ENCODE measurements at regions not wholly inside any gene's neighbourhood (a gene's known extent, or its start where the extent isn't known, plus 50 kb on each side); places are given as distances from the start of the nearest gene placed in this dataset.
A peak's percentile ranks its signal among the peaks of the same experiment; 100 is the strongest.

DNA sequence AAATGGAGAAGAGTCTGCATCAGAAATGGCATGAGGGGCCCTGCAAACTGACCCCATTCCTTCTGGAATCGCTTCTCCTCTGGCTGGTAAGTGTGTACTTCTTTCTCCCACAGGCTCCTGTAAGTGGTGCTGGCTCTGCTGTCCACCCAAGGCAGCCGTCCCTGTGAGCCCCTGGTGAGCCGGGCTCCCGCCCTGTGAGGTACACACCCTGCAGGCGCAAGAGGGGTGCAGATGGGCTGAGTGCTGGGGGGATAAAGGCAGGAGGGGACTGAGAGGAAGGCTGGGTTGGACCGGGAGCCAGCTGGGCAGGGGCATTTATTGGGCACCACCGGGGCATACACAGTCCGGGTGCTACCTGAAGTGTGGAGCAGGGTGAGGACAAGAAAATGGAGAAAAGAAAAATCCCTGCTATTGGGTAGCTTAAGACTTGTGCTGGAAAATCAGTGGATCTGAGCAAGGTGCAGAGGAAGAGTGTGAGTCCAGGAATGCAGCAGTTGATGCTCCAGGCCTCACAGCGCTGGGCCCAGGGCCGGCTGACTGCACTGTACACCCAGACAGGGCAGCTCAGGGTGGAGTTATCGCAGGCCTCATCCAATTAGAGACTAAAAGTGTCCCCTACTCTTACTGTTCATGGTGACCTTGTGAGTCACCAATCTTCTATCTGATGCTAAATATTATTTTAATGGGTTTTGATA is 455.1 kb upstream of the B3GAT1 start:
- DNase-seq (ENCODE audit: low read depth, low spot score), result no peak
- H3K36me3 ChIP-seq (ENCODE audit: control insufficient read depth, insufficient read depth, low read length), result no peaks in the 10 kb centered on the region
- no peak overlapping the region for H3K4me3 ChIP-seq (ENCODE audit: low read depth in 2 of 2, low read length in 2 of 2)
- no TSS peak for BruUV-seq (replicated peaks)
- ATAC-seq, result peak; percentile 42; the same call in 1 of the 2 replicates
- H3K27me3 ChIP-seq (ENCODE audit: control insufficient read depth, insufficient read depth, low read length), result no peaks in the 10 kb centered on the region
- H3K4me1 ChIP-seq (ENCODE audit: control insufficient read depth, insufficient read depth, low read length), result no peaks in the 10 kb centered on the region
- in situ Hi-C loops (cut with HindIII; ENCODE audit: low pct_unique_long_range_greater_than_20kb, low sequenced_read_pairs) (no loop called here), intact Hi-C loops (cut with micrococcal nuclease; ENCODE audit: unreplicated experiment) (loop anchor here (5.0 kb wide), 1 partner anchor 505 kb away; no protein-coding TSS in a partner anchor)
- POLR2A ChIA-PET, result no interaction called here
- no peaks in the 10 kb centered on the region for H3K9me3 ChIP-seq (ENCODE audit: control insufficient read depth, insufficient read depth, low read depth, low read length)
- no peak overlapping the region for H3K27ac ChIP-seq (ENCODE audit: low read length)
- TF ChIP-seq SIN3A (IDR thresholded peaks at IDR 0.05; ENCODE audit: borderline replicate concordance, insufficient read depth, low read depth, low read length) (no peak), POLR2AphosphoS5 (IDR thresholded peaks at IDR 0.05; ENCODE audit: low read depth, low read length) (no peak), TCF7L2 (IDR thresholded peaks at IDR 0.05; ENCODE audit: low read depth, low read length) (no peak)
- TF ChIP-seq, protein P1, sequence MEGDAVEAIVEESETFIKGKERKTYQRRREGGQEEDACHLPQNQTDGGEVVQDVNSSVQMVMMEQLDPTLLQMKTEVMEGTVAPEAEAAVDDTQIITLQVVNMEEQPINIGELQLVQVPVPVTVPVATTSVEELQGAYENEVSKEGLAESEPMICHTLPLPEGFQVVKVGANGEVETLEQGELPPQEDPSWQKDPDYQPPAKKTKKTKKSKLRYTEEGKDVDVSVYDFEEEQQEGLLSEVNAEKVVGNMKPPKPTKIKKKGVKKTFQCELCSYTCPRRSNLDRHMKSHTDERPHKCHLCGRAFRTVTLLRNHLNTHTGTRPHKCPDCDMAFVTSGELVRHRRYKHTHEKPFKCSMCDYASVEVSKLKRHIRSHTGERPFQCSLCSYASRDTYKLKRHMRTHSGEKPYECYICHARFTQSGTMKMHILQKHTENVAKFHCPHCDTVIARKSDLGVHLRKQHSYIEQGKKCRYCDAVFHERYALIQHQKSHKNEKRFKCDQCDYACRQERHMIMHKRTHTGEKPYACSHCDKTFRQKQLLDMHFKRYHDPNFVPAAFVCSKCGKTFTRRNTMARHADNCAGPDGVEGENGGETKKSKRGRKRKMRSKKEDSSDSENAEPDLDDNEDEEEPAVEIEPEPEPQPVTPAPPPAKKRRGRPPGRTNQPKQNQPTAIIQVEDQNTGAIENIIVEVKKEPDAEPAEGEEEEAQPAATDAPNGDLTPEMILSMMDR (IDR thresholded peaks at IDR 0.05), result no peak
- TF ChIP-seq, protein P2, sequence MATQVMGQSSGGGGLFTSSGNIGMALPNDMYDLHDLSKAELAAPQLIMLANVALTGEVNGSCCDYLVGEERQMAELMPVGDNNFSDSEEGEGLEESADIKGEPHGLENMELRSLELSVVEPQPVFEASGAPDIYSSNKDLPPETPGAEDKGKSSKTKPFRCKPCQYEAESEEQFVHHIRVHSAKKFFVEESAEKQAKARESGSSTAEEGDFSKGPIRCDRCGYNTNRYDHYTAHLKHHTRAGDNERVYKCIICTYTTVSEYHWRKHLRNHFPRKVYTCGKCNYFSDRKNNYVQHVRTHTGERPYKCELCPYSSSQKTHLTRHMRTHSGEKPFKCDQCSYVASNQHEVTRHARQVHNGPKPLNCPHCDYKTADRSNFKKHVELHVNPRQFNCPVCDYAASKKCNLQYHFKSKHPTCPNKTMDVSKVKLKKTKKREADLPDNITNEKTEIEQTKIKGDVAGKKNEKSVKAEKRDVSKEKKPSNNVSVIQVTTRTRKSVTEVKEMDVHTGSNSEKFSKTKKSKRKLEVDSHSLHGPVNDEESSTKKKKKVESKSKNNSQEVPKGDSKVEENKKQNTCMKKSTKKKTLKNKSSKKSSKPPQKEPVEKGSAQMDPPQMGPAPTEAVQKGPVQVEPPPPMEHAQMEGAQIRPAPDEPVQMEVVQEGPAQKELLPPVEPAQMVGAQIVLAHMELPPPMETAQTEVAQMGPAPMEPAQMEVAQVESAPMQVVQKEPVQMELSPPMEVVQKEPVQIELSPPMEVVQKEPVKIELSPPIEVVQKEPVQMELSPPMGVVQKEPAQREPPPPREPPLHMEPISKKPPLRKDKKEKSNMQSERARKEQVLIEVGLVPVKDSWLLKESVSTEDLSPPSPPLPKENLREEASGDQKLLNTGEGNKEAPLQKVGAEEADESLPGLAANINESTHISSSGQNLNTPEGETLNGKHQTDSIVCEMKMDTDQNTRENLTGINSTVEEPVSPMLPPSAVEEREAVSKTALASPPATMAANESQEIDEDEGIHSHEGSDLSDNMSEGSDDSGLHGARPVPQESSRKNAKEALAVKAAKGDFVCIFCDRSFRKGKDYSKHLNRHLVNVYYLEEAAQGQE (IDR thresholded peaks at IDR 0.05; ENCODE audit: insufficient read depth in 1 of 2, low read depth in 2 of 2, low read length in 1 of 2), result no peak
- CTCF ChIA-PET, result no interaction called here

DNA sequence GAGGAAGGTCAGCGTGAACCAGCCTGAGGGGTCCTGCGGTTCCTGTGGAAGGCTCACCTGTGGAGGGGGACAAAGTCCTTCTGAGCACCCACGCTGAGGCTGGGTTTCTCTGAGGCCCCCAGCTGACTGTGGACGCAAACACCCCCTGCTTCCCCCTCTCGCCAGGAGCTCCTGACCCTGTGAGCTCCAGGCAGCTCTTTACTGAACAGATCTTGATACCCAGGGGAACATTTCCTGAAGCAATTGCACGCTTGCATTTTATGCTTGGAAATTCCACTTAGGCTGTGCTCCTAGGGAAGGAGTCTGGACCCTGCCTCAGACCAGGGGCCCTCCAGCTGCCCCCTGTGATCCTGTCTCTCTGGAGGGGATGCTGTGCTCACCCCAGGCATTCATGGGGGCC is 454.2 kb upstream of the B3GAT1 start:
- no peak for ATAC-seq
- ChIA-PET CTCF (no interaction called here), POLR2A (no interaction called here)
- H3K36me3 ChIP-seq (ENCODE audit: control insufficient read depth, insufficient read depth, low read length), result no peaks in the 10 kb centered on the region
- no peak overlapping the region for H3K4me3 ChIP-seq (ENCODE audit: low read depth in 2 of 2, low read length in 2 of 2)
- BruUV-seq (replicated peaks), result no TSS peak
- TF ChIP-seq SIN3A (IDR thresholded peaks at IDR 0.05; ENCODE audit: borderline replicate concordance, insufficient read depth, low read depth, low read length) (no peak), TCF7L2 (IDR thresholded peaks at IDR 0.05; ENCODE audit: low read depth, low read length) (no peak), POLR2AphosphoS5 (IDR thresholded peaks at IDR 0.05; ENCODE audit: low read depth, low read length) (no peak)
- TF ChIP-seq, protein P2 (IDR thresholded peaks at IDR 0.05; ENCODE audit: insufficient read depth in 1 of 2, low read depth in 2 of 2, low read length in 1 of 2), result no peak
- TF ChIP-seq, protein P1 (IDR thresholded peaks at IDR 0.05), result no peak
- no peak for DNase-seq (ENCODE audit: low read depth, low spot score)
- intact Hi-C loops (cut with micrococcal nuclease; ENCODE audit: unreplicated experiment) (loop anchor here (5.0 kb wide), 1 partner anchor 504 kb away; no protein-coding TSS in a partner anchor), in situ Hi-C loops (cut with HindIII; ENCODE audit: low pct_unique_long_range_greater_than_20kb, low sequenced_read_pairs) (no loop called here)
- H3K4me1 ChIP-seq (ENCODE audit: control insufficient read depth, insufficient read depth, low read length), result no peaks in the 10 kb centered on the region
- H3K27ac ChIP-seq (ENCODE audit: low read length), result no peak overlapping the region
- no peaks in the 10 kb centered on the region for H3K27me3 ChIP-seq (ENCODE audit: control insufficient read depth, insufficient read depth, low read length)
- no peaks in the 10 kb centered on the region for H3K9me3 ChIP-seq (ENCODE audit: control insufficient read depth, insufficient read depth, low read depth, low read length)

Data from Panc1 (cell line).